Stimulated activated naive CD4-positive, alpha-beta T cell treated with Interleukin-2 at 50 U/mL for 16 hours (primary cell): ENCODE measurements at regions not wholly inside any gene's neighbourhood (a gene's known extent, or its start where the extent isn't known, plus 50 kb on each side); places are given as distances from the start of the nearest gene placed in this dataset.
"Not testable (repeated sequence)": the region's sequence is repeated elsewhere in the genome, so short reads cannot be mapped to it uniquely, and the experiment has no call there.

ENCODE experiments used
- DNase-seq: peaks from one replicate; lab custom pipeline; 2025; lab: John Stamatoyannopoulos, UW

- DNase-seq = not testable (repeated sequence)
These were observed 202.3 kb downstream of the LIPI start for GRCh38 chr21:14008436-14008835.

- not testable (repeated sequence) for DNase-seq
These were observed 202.7 kb downstream of the LIPI start for GRCh38 chr21:14008006-14008405.

GRCh38 chr21:14006144-14006543 lies 204.6 kb downstream of the LIPI start:
- DNase-seq = not testable (repeated sequence)

GRCh38 chr21:13986996-13987958 lies 223.5 kb downstream of the LIPI start:
- DNase-seq = not testable (repeated sequence)

- DNase-seq = not testable (repeated sequence)
These were observed 224.6 kb downstream of the LIPI start for GRCh38 chr21:13985865-13986863.

GRCh38 chr21:13985137-13985864 lies 225.5 kb downstream of the LIPI start:
- DNase-seq = not testable (repeated sequence)

- not testable (repeated sequence) for DNase-seq
These were observed 226.0 kb downstream of the LIPI start for GRCh38 chr21:13984728-13985127.

- DNase-seq = not testable (repeated sequence)
These were observed 229.3 kb downstream of the LIPI start for GRCh38 chr21:13981176-13982087.

- DNase-seq = peak; percentile 2
These were observed 230.6 kb downstream of the LIPI start for GRCh38 chr21:13980115-13980662.

- not testable (repeated sequence) for DNase-seq
These were observed 231.1 kb downstream of the LIPI start for GRCh38 chr21:13979608-13980007.

- not testable (repeated sequence) for DNase-seq
These were observed 236.2 kb downstream of the LIPI start for GRCh38 chr21:13974582-13974981.

- DNase-seq = not testable (repeated sequence)
These were observed 240.9 kb downstream of the LIPI start for GRCh38 chr21:13969853-13970252.

- DNase-seq = not testable (repeated sequence)
These were observed 241.8 kb downstream of the LIPI start for GRCh38 chr21:13969002-13969401.

GRCh38 chr21:13963259-13963658 lies 247.5 kb downstream of the LIPI start:
- DNase-seq = not testable (repeated sequence)

- no peak for DNase-seq
These were observed 273.5 kb downstream of the LIPI start for GRCh38 chr21:13937236-13937635.

- DNase-seq = not testable (repeated sequence)
These were observed 274.5 kb downstream of the LIPI start for GRCh38 chr21:13936033-13936937.

- not testable (repeated sequence) for DNase-seq
These were observed 275.2 kb downstream of the LIPI start for GRCh38 chr21:13935396-13936032.

GRCh38 chr21:13934887-13935342 lies 275.8 kb downstream of the LIPI start:
- DNase-seq = not testable (repeated sequence)
